Colonic mucosa (tissue), 4 donors: ENCODE measurements at regions not wholly inside any gene's neighbourhood (a gene's known extent, or its start where the extent isn't known, plus 50 kb on each side); places are given as distances from the start of the nearest gene placed in this dataset.

Experiments
- DNase-seq: peaks from one replicate; pipeline ENCODE4 v3.0.0-alpha.2; 2020
- H3K27ac ChIP-seq: fragments of 200-600 bp; one replicate; pipeline ENCODE4 v1.8.0; 2021
- H3K27me3 ChIP-seq: fragments of 200-600 bp; one replicate; pipeline ENCODE4 v1.8.0; 2021
- H3K36me3 ChIP-seq: fragments of 200-600 bp; one replicate; pipeline ENCODE4 v1.8.0; 2021
- H3K4me1 ChIP-seq: fragments of 200-600 bp; one replicate; pipeline ENCODE4 v1.8.0; 2021; ENCODE audit warnings: mild to moderate bottlenecking
- H3K4me3 ChIP-seq: fragments of 200-600 bp; one replicate; pipeline ENCODE4 v1.8.0; 2021
- H3K9ac ChIP-seq, 2 donors: one replicate each; pipeline ENCODE4 v1.7.0; 2013; ENCODE audit warnings: control low read depth in 2 of 2, low read depth in 2 of 2, low read length in 2 of 2
- H3K9me3 ChIP-seq: fragments of 200-600 bp; one replicate; pipeline ENCODE4 v1.8.0; 2021
- CTCF ChIP-seq: fragments of 200-600 bp; IDR thresholded peaks from one replicate; pipeline ENCODE4 v1.8.0; 2022; ENCODE audit warnings: antibody characterized with exemption, mild to moderate bottlenecking
- intact Hi-C: fragments of 100-400 bp; cut with DNase I; formaldehyde crosslinking; loops from one replicate; pipeline ENCODE4 v1.14.1; 2022
- donor health status: healthy.
- donor health status: DM: no; HTN: no; CAD: no.
- donor health status: DM: no; HTN: no; CAD: no.

- Histone ChIP-seq H3K9ac (no peak overlapping the region), H3K9me3 (no peaks in the 10 kb centered on the region), H3K36me3 (no peaks in the 10 kb centered on the region), H3K27ac (no peak overlapping the region), H3K4me1 (no peaks in the 10 kb centered on the region), H3K27me3 (no peaks in the 10 kb centered on the region), H3K4me3 (no peak overlapping the region)
- intact Hi-C loops = no loop called here
- no peak for TF ChIP-seq CTCF
- DNase-seq = no peak
Observed at GRCh38 chr3:189474944-189475343, 156.2 kb upstream of the TP63 start.

- Histone ChIP-seq H3K27ac (no peak overlapping the region), H3K4me1 (no peaks in the 10 kb centered on the region), H3K9me3 (no peaks in the 10 kb centered on the region), H3K27me3 (no peaks in the 10 kb centered on the region), H3K9ac (no peak overlapping the region), H3K36me3 (no peaks in the 10 kb centered on the region), H3K4me3 (no peak overlapping the region)
- intact Hi-C loops = no loop called here
- no peak for TF ChIP-seq CTCF
- DNase-seq = no peak
Observed at GRCh38 chr3:189477614-189478013, 153.6 kb upstream of the TP63 start.

GRCh38 chr3:189486556-189486955 lies 144.6 kb upstream of the TP63 start:
- TF ChIP-seq CTCF = no peak
- H3K4me3 ChIP-seq = no peak overlapping the region
- no peaks in the 10 kb centered on the region for H3K4me1 ChIP-seq
- H3K27me3 ChIP-seq = no peaks in the 10 kb centered on the region
- no peak overlapping the region for H3K9ac ChIP-seq
- DNase-seq = no peak
- intact Hi-C loops = no loop called here
- H3K9me3 ChIP-seq = no peaks in the 10 kb centered on the region
- no peak overlapping the region for H3K27ac ChIP-seq
- no peaks in the 10 kb centered on the region for H3K36me3 ChIP-seq

GRCh38 chr3:189488241-189488767 lies 142.9 kb upstream of the TP63 start:
- no peak overlapping the region for H3K4me3 ChIP-seq
- H3K36me3 ChIP-seq = no peaks in the 10 kb centered on the region
- H3K9me3 ChIP-seq = no peaks in the 10 kb centered on the region
- no peak overlapping the region for H3K9ac ChIP-seq
- H3K27ac ChIP-seq = no peak overlapping the region
- H3K4me1 ChIP-seq = no peaks in the 10 kb centered on the region
- intact Hi-C loops = no loop called here
- DNase-seq = no peak
- no peaks in the 10 kb centered on the region for H3K27me3 ChIP-seq
- no peak for TF ChIP-seq CTCF

- Histone ChIP-seq H3K27me3 (no peaks in the 10 kb centered on the region), H3K9me3 (no peaks in the 10 kb centered on the region), H3K4me1 (no peaks in the 10 kb centered on the region), H3K4me3 (no peak overlapping the region), H3K36me3 (no peaks in the 10 kb centered on the region), H3K9ac (no peak overlapping the region), H3K27ac (no peak overlapping the region)
- intact Hi-C loops = no loop called here
- no peak for TF ChIP-seq CTCF
- DNase-seq = no peak
Observed at GRCh38 chr3:189490337-189490736, 140.9 kb upstream of the TP63 start.

- H3K4me3 ChIP-seq = no peak overlapping the region
- H3K9me3 ChIP-seq = no peaks in the 10 kb centered on the region
- H3K27ac ChIP-seq = no peak overlapping the region
- H3K4me1 ChIP-seq = no peaks in the 10 kb centered on the region
- H3K36me3 ChIP-seq = no peaks in the 10 kb centered on the region
- no peak for TF ChIP-seq CTCF
- intact Hi-C loops = no loop called here
- H3K9ac ChIP-seq = no peak overlapping the region
- no peak for DNase-seq
- H3K27me3 ChIP-seq = no peaks in the 10 kb centered on the region
Observed at GRCh38 chr3:189490749-189491148, 140.4 kb upstream of the TP63 start.
